ENCODE measurements at regions not wholly inside any gene's neighbourhood (a gene's known extent, or its start where the extent isn't known, plus 50 kb on each side); places are given as distances from the start of the nearest gene placed in this dataset.

- in situ Hi-C loops (cut with HindIII; ENCODE audit: low pct_ligation_motif_present, low sequenced_read_pairs), result no loop called here
Measured at GRCh38 chr14:87852107-87852506, 140.9 kb downstream of the GALC start.

GRCh38 chr14:87851190-87851589, 141.8 kb downstream of the GALC start:
- no peak for TF ChIP-seq CTCF (IDR thresholded peaks at IDR 0.05; ENCODE audit: low read depth, low read length, missing control alignments)
- H3K27ac ChIP-seq, result no peak overlapping the region
- H3K4me3 ChIP-seq (ENCODE audit: low read depth, low read length), result no peak overlapping the region
- no peaks in the 10 kb centered on the region for H3K36me3 ChIP-seq (replicated peaks)
- DNase-seq, result no peak
- in situ Hi-C loops (cut with HindIII; ENCODE audit: low pct_ligation_motif_present, low sequenced_read_pairs), result no loop called here
- no peaks in the 10 kb centered on the region for H3K27me3 ChIP-seq (replicated peaks)

More at GRCh38 chr14:87852107-87852506, 140.9 kb downstream of the GALC start:
- TF ChIP-seq CTCF (IDR thresholded peaks at IDR 0.05; ENCODE audit: low read depth, low read length, missing control alignments), result no peak
- Histone ChIP-seq H3K4me3 (ENCODE audit: low read depth, low read length) (no peak overlapping the region), H3K27me3 (replicated peaks) (no peaks in the 10 kb centered on the region), H3K36me3 (replicated peaks) (no peaks in the 10 kb centered on the region), H3K27ac (no peak overlapping the region)
- no peak for DNase-seq

GRCh38 chr14:87847216-87847755, 145.7 kb downstream of the GALC start:
- Histone ChIP-seq H3K27me3 (replicated peaks) (no peaks in the 10 kb centered on the region), H3K4me3 (ENCODE audit: low read depth, low read length) (no peak overlapping the region), H3K36me3 (replicated peaks) (no peaks in the 10 kb centered on the region), H3K27ac (no peak overlapping the region)
- in situ Hi-C loops (cut with HindIII; ENCODE audit: low pct_ligation_motif_present, low sequenced_read_pairs), result no loop called here
- DNase-seq, result no peak
- no peak for TF ChIP-seq CTCF (IDR thresholded peaks at IDR 0.05; ENCODE audit: low read depth, low read length, missing control alignments)

- no peak for DNase-seq
- TF ChIP-seq CTCF (IDR thresholded peaks at IDR 0.05; ENCODE audit: low read depth, low read length, missing control alignments), result no peak
- in situ Hi-C loops (cut with HindIII; ENCODE audit: low pct_ligation_motif_present, low sequenced_read_pairs), result no loop called here
- no peaks in the 10 kb centered on the region for H3K27me3 ChIP-seq (replicated peaks)
- no peak overlapping the region for H3K27ac ChIP-seq
- H3K36me3 ChIP-seq (replicated peaks), result no peaks in the 10 kb centered on the region
- no peak overlapping the region for H3K4me3 ChIP-seq (ENCODE audit: low read depth, low read length)
Measured at GRCh38 chr14:87840906-87841305, 152.1 kb downstream of the GALC start.

GRCh38 chr14:87838931-87839330, 154.1 kb downstream of the GALC start:
- TF ChIP-seq CTCF (IDR thresholded peaks at IDR 0.05; ENCODE audit: low read depth, low read length, missing control alignments), result no peak
- in situ Hi-C loops (cut with HindIII; ENCODE audit: low pct_ligation_motif_present, low sequenced_read_pairs), result no loop called here
- Histone ChIP-seq H3K27ac (no peak overlapping the region), H3K27me3 (replicated peaks) (no peaks in the 10 kb centered on the region), H3K36me3 (replicated peaks) (no peaks in the 10 kb centered on the region), H3K4me3 (ENCODE audit: low read depth, low read length) (no peak overlapping the region)
- no peak for DNase-seq

- Histone ChIP-seq H3K4me3 (ENCODE audit: low read depth, low read length) (no peak overlapping the region), H3K27ac (no peak overlapping the region), H3K27me3 (replicated peaks) (no peaks in the 10 kb centered on the region), H3K36me3 (replicated peaks) (no peaks in the 10 kb centered on the region)
- no peak for DNase-seq
- in situ Hi-C loops (cut with HindIII; ENCODE audit: low pct_ligation_motif_present, low sequenced_read_pairs), result no loop called here
- no peak for TF ChIP-seq CTCF (IDR thresholded peaks at IDR 0.05; ENCODE audit: low read depth, low read length, missing control alignments)
Measured at GRCh38 chr14:87837296-87837695, 155.7 kb downstream of the GALC start.
